Fibroblast of lung (primary cell): ENCODE measurements at regions not wholly inside any gene's neighbourhood (a gene's known extent, or its start where the extent isn't known, plus 50 kb on each side); places are given as distances from the start of the nearest gene placed in this dataset.

Experiments
- CTCF ChIP-seq, 2 donors: IDR thresholded peaks in 1 of 2; conservative IDR thresholded peaks in 1 of 2; 1 replicate in 1 of 2; 2 replicates in 1 of 2; pipeline ENCODE4 v1.5.1; 2011 to 2012; ENCODE audit warnings: low read length in 2 of 2, control low read depth in 1 of 2, inconsistent platforms in 1 of 2, low read depth in 1 of 2, mild to moderate bottlenecking in 1 of 2
- EZH2 ChIP-seq: IDR thresholded peaks from 2 replicates; pipeline ENCODE4 v1.5.1; 2012; ENCODE audit warnings: low read length, control low read depth, mild to moderate bottlenecking; ENCODE audit errors: missing control alignments

GRCh38 chr6:95686895-95687294 is 109.6 kb downstream of the MANEA start:
- no peak for TF ChIP-seq CTCF (conservative IDR thresholded peaks at IDR 0.05 in 1 of 2, IDR thresholded peaks at IDR 0.05 in 1 of 2; ENCODE audit: low read depth in 1 of 2, low read length in 2 of 2)
- no peak for TF ChIP-seq EZH2
